ENCODE measurements at regions not wholly inside any gene's neighbourhood (a gene's known extent, or its start where the extent isn't known, plus 50 kb on each side); places are given as distances from the start of the nearest gene placed in this dataset.
A peak's percentile ranks its signal among the peaks of the same experiment; 100 is the strongest.

DNA sequence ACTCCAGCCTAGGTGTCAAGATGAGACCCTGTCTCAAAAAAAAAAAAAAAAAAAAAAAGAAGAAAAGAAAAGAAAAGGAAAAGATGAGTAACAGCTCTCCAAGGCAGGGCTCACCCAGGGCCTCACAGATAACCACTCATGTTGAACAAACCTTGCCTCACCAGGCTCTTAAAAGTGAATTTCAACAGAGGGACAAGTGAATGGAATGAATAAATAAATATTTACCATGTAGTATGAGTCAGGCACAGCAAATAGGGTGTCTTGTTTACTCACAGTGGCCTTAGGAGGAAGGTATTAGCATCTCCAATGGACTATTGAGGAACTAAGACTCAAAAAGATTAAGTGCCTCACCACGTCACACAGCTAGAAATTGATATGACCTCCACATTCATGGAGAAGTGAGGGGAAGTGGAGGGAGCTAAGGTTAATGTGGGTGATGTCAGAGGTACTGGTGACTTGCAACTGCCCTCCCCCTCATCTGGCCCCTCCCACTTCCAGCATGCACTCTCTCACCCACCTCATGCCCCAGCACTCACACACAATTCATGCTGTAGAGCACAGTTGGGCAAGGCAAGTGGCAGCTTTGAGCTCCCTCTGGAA, 255.5 kb downstream of the UACA start:
- peak overlapping the region; percentile 41; the same call in 1 of the 2 replicates for H2BK5ac ChIP-seq (ENCODE audit: low read depth, low read length)
- H3K14ac ChIP-seq (ENCODE audit: insufficient read length): no peak overlapping the region
- H3K9me3 ChIP-seq (ENCODE audit: insufficient read depth in 2 of 2, low read depth in 1 of 2, low read length in 1 of 2): peaks cover 0 to 3% of the 10 kb centered on the region in 2 experiments; a peak in 2 of 4 replicates
- peak overlapping the region in 1 of 2 experiments; percentile 8; a peak in 2 of 4 replicates for H3K4me2 ChIP-seq (ENCODE audit: insufficient read depth in 1 of 2, low read depth in 2 of 2, low read length in 2 of 2)
- no peak overlapping the region for H2BK20ac ChIP-seq (ENCODE audit: low read length)
- no peak overlapping the region for H2AFZ ChIP-seq (ENCODE audit: low read length)
- no peak overlapping the region for H2AK5ac ChIP-seq (ENCODE audit: low read depth, low read length)
- H3K79me2 ChIP-seq (ENCODE audit: control insufficient read depth in 1 of 2, insufficient read depth in 2 of 2, low read length in 2 of 2): no peaks in the 10 kb centered on the region
- POLR2A ChIA-PET (ENCODE audit: partially characterized antibody): interaction anchor here (0.8 to 1.5 kb wide), 2 partner anchors 10 to 11 kb away, joined by 3 read pairs; no protein-coding TSS in a partner anchor
- no peak overlapping the region for H4K5ac ChIP-seq (ENCODE audit: insufficient read length, low read depth, low read length)
- H2BK15ac ChIP-seq (ENCODE audit: low read length): no peak overlapping the region
- H3K56ac ChIP-seq (replicated peaks; ENCODE audit: insufficient read length, low read depth, low read length): no peak overlapping the region
- no peaks in the 10 kb centered on the region for H3K79me1 ChIP-seq (ENCODE audit: low read depth, low read length)
- FAIRE-seq (no peak), DNase-seq (ENCODE audit: low read depth in 1 of 2, low spot score in 2 of 2) (no peak)
- CTCF ChIA-PET (ENCODE audit: partially characterized antibody): interaction anchor here (0.8 to 3.5 kb wide), 7 partner anchors 9 to 47 kb away, joined by 3 to 13 read pairs (median 3); no protein-coding TSS in a partner anchor
- H3K23me2 ChIP-seq (ENCODE audit: low read depth, low read length): no peaks in the 10 kb centered on the region
- H3K4ac ChIP-seq (replicated peaks; ENCODE audit: insufficient read length, low read depth, low read length): no peak overlapping the region
- H4K8ac ChIP-seq (ENCODE audit: extremely low read depth, insufficient read depth, low read length): no peak overlapping the region
- no peak overlapping the region for H3K18ac ChIP-seq (ENCODE audit: extremely low read depth, low read length)
- H3K4me3 ChIP-seq (ENCODE audit: extremely low read depth in 1 of 4, insufficient read depth in 2 of 4, low read depth in 3 of 4, low read length in 4 of 4): no peak overlapping the region
- no peaks in the 10 kb centered on the region for H4K20me1 ChIP-seq (replicated peaks in 1 of 2; ENCODE audit: control insufficient read depth in 1 of 2, insufficient read depth in 2 of 2, low read length in 2 of 2)
- no peak overlapping the region for H3K9ac ChIP-seq (replicated peaks in 1 of 4; ENCODE audit: extremely low read depth in 1 of 4, low read depth in 3 of 4, low read length in 3 of 4)
- H3K23ac ChIP-seq (ENCODE audit: insufficient read length): no peak overlapping the region
- no peak overlapping the region for H4K91ac ChIP-seq (replicated peaks; ENCODE audit: insufficient read length, low read length)
- whole genome bisulfite sequencing, 2 experiments (ENCODE audit: extremely low coverage in 1 of 2, insufficient coverage in 1 of 2, insufficient read length in 1 of 2, insufficient replicate concordance in 2 of 2, low coverage in 1 of 2, low lambda C conversion rate in 2 of 2, missing lambda C conversion rate in 1 of 2): 93% methylated on average over 1 of the region's 1 CpG; no CpG with 5 or more reads in 1 of the 2 experiments
- peaks cover 9 to 25% (median 20%) of the 10 kb centered on the region in 4 experiments for H3K4me1 ChIP-seq (replicated peaks in 1 of 4; ENCODE audit: control insufficient read depth in 3 of 4, insufficient read depth in 4 of 4, low read length in 3 of 4)
- no peaks in the 10 kb centered on the region for H3K27me3 ChIP-seq (replicated peaks in 1 of 4; ENCODE audit: control insufficient read depth in 3 of 4, extremely low read depth in 1 of 4, insufficient read depth in 3 of 4, low read length in 3 of 4)
- no peak overlapping the region for H2BK12ac ChIP-seq (ENCODE audit: low read depth, low read length)
- no peak overlapping the region for H2BK120ac ChIP-seq (replicated peaks; ENCODE audit: low read depth, low read length)
- H3K27ac ChIP-seq (ENCODE audit: low read depth, low read length): no peak overlapping the region
- no peaks in the 10 kb centered on the region for H3K36me3 ChIP-seq (ENCODE audit: control insufficient read depth in 2 of 4, insufficient read depth in 4 of 4, low read length in 3 of 4)
- TF ChIP-seq CBX5 (IDR thresholded peaks at IDR 0.05; ENCODE audit: low read depth, low read length) (no peak), HDAC2 (IDR thresholded peaks at IDR 0.05; ENCODE audit: borderline replicate concordance in 1 of 2, low read depth in 2 of 2, low read length in 2 of 2) (no peak)
- TF ChIP-seq, protein P1, sequence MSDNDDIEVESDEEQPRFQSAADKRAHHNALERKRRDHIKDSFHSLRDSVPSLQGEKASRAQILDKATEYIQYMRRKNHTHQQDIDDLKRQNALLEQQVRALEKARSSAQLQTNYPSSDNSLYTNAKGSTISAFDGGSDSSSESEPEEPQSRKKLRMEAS (IDR thresholded peaks at IDR 0.05): no peak

Measured in H1 (cell line).